Glutamatergic neuron (in vitro differentiated cells): ENCODE measurements at regions not wholly inside any gene's neighbourhood (a gene's known extent, or its start where the extent isn't known, plus 50 kb on each side); places are given as distances from the start of the nearest gene placed in this dataset.
"Not testable (repeated sequence)": the region's sequence is repeated elsewhere in the genome, so short reads cannot be mapped to it uniquely, and the experiment has no call there.

Experiments used
- DNase-seq: peaks from one replicate; pipeline ENCODE4 v3.0.0; 2022
- H3K27ac Mint-ChIP-seq: one replicate; pipeline ENCODE4 v1.8.0; 2020; ENCODE audit warnings: mild to moderate bottlenecking, mixed read lengths, inconsistent platforms; ENCODE audit not compliant: unreplicated experiment
- H3K27me3 Mint-ChIP-seq: one replicate; pipeline ENCODE4 v1.8.0; 2020; ENCODE audit warnings: mild to moderate bottlenecking, moderate library complexity, mixed read lengths, inconsistent platforms; ENCODE audit not compliant: unreplicated experiment
- H3K36me3 Mint-ChIP-seq: one replicate; pipeline ENCODE4 v1.8.0; 2020; ENCODE audit warnings: mild to moderate bottlenecking, mixed read lengths, inconsistent platforms; ENCODE audit not compliant: unreplicated experiment
- H3K4me1 Mint-ChIP-seq: one replicate; pipeline ENCODE4 v1.8.0; 2020; ENCODE audit warnings: mild to moderate bottlenecking, low read depth, mixed read lengths, inconsistent platforms; ENCODE audit not compliant: unreplicated experiment
- H3K4me3 Mint-ChIP-seq: one replicate; pipeline ENCODE4 v1.8.0; 2020; ENCODE audit warnings: mild to moderate bottlenecking, mixed read lengths, inconsistent platforms; ENCODE audit not compliant: unreplicated experiment
- H3K9me3 Mint-ChIP-seq: one replicate; pipeline ENCODE4 v1.8.0; 2020; ENCODE audit warnings: mild to moderate bottlenecking, moderate library complexity, mixed read lengths, inconsistent platforms; ENCODE audit not compliant: unreplicated experiment
- CTCF ChIP-seq: fragments of 200-600 bp; sonication (generic); IDR thresholded peaks from one replicate; pipeline ENCODE4 v1.5.0; 2021; ENCODE audit not compliant: partially characterized antibody, unreplicated experiment

GRCh38 chr12:91249054-91249453 lies 66.4 kb upstream of the DCN start:
- DNase-seq: no peak
- Mint-ChIP-seq H3K4me1 (no peaks in the 10 kb centered on the region), H3K27ac (no peak overlapping the region), H3K4me3 (no peak overlapping the region), H3K9me3 (no peaks in the 10 kb centered on the region), H3K36me3 (no peaks in the 10 kb centered on the region), H3K27me3 (no peaks in the 10 kb centered on the region)
- TF ChIP-seq CTCF: no peak

GRCh38 chr12:91243177-91243576 lies 60.6 kb upstream of the DCN start:
- not testable (repeated sequence) for H3K9me3 Mint-ChIP-seq, H3K4me3 Mint-ChIP-seq, DNase-seq, H3K27me3 Mint-ChIP-seq, H3K4me1 Mint-ChIP-seq, H3K27ac Mint-ChIP-seq, H3K36me3 Mint-ChIP-seq

- Mint-ChIP-seq H3K36me3 (no peaks in the 10 kb centered on the region), H3K9me3 (peaks cover 3% of the 10 kb centered on the region), H3K4me1 (no peaks in the 10 kb centered on the region), H3K27me3 (no peaks in the 10 kb centered on the region), H3K4me3 (no peak overlapping the region), H3K27ac (no peak overlapping the region)
- no peak for DNase-seq
- TF ChIP-seq CTCF: no peak
These were observed 59.1 kb upstream of the DCN start for GRCh38 chr12:91241756-91242155.

GRCh38 chr12:91240386-91241095 lies 57.9 kb upstream of the DCN start:
- no peak for DNase-seq
- H3K4me1 Mint-ChIP-seq: no peaks in the 10 kb centered on the region
- H3K9me3 Mint-ChIP-seq: peaks cover 3% of the 10 kb centered on the region
- no peak for TF ChIP-seq CTCF
- no peak overlapping the region for H3K27ac Mint-ChIP-seq
- H3K4me3 Mint-ChIP-seq: no peak overlapping the region
- H3K36me3 Mint-ChIP-seq: no peaks in the 10 kb centered on the region
- H3K27me3 Mint-ChIP-seq: no peaks in the 10 kb centered on the region

- no peak overlapping the region for H3K4me3 Mint-ChIP-seq
- H3K4me1 Mint-ChIP-seq: no peaks in the 10 kb centered on the region
- no peak for DNase-seq
- H3K36me3 Mint-ChIP-seq: no peaks in the 10 kb centered on the region
- H3K27ac Mint-ChIP-seq: no peak overlapping the region
- TF ChIP-seq CTCF: no peak
- peaks cover 3% of the 10 kb centered on the region for H3K9me3 Mint-ChIP-seq
- no peaks in the 10 kb centered on the region for H3K27me3 Mint-ChIP-seq
These were observed 56.9 kb upstream of the DCN start for GRCh38 chr12:91239481-91239880.
